Astrocyte (in vitro differentiated cells and primary cell): ENCODE measurements at regions not wholly inside any gene's neighbourhood (a gene's known extent, or its start where the extent isn't known, plus 50 kb on each side); places are given as distances from the start of the nearest gene placed in this dataset.

ENCODE experiments used
- DNase-seq: peaks from one replicate; pipeline ENCODE4 v3.0.0-alpha.2; 2010; ENCODE audit warnings: low read depth
- FAIRE-seq: peaks from 2 replicates; lab custom pipeline; 2011; peaks lifted over from hg19 to GRCh38; lab: Jason Lieb, UNC
- H2AFZ ChIP-seq: 2 replicates; pipeline ENCODE4 v1.6.0; 2012; ENCODE audit warnings: low read depth, low read length, inconsistent platforms
- H3K27ac ChIP-seq: 2 replicates; pipeline ENCODE4 v1.5.1; 2011; ENCODE audit warnings: low read depth, low read length, inconsistent platforms
- H3K27me3 ChIP-seq: 2 replicates; pipeline ENCODE4 v1.6.0; 2011; ENCODE audit warnings: low read length, inconsistent platforms; ENCODE audit not compliant: insufficient read depth
- H3K36me3 ChIP-seq: 2 replicates; pipeline ENCODE4 v1.5.1; 2011; ENCODE audit warnings: low read length, inconsistent platforms; ENCODE audit not compliant: insufficient read depth
- H3K4me1 ChIP-seq: 2 replicates; pipeline ENCODE4 v1.5.1; 2011; ENCODE audit warnings: low read length, inconsistent platforms; ENCODE audit not compliant: insufficient read depth
- H3K4me2 ChIP-seq: 2 replicates; pipeline ENCODE4 v1.6.0; 2012; ENCODE audit warnings: low read length, inconsistent platforms
- H3K4me3 ChIP-seq: 2 replicates; pipeline ENCODE4 v1.5.1; 2011; ENCODE audit warnings: low read depth, mild to moderate bottlenecking, low read length, inconsistent platforms; ENCODE audit not compliant: insufficient read depth
- H3K79me2 ChIP-seq: 2 replicates; pipeline ENCODE4 v1.6.0; 2012; ENCODE audit warnings: mild to moderate bottlenecking, low read length, inconsistent platforms; ENCODE audit not compliant: insufficient read depth
- H3K9ac ChIP-seq: 2 replicates; pipeline ENCODE4 v1.6.0; 2012; ENCODE audit warnings: mild to moderate bottlenecking, low read length, inconsistent platforms
- H3K9me3 ChIP-seq: 2 replicates; pipeline ENCODE4 v1.5.1; 2012; ENCODE audit warnings: low read depth, mild to moderate bottlenecking, low read length, inconsistent platforms; ENCODE audit not compliant: insufficient read depth
- H4K20me1 ChIP-seq: 2 replicates; pipeline ENCODE4 v1.6.0; 2012; ENCODE audit warnings: low read length, inconsistent platforms; ENCODE audit not compliant: insufficient read depth
- H3K27ac Mint-ChIP-seq: one replicate; pipeline ENCODE4 v1.8.0; 2021; ENCODE audit warnings: mild to moderate bottlenecking, mixed read lengths; ENCODE audit not compliant: unreplicated experiment
- H3K27me3 Mint-ChIP-seq: one replicate; pipeline ENCODE4 v1.8.0; 2021; ENCODE audit warnings: low read depth, mixed read lengths; ENCODE audit not compliant: unreplicated experiment
- H3K36me3 Mint-ChIP-seq: one replicate; pipeline ENCODE4 v1.8.0; 2021; ENCODE audit warnings: low read depth, mixed read lengths; ENCODE audit not compliant: unreplicated experiment
- H3K4me1 Mint-ChIP-seq: one replicate; pipeline ENCODE4 v1.8.0; 2021; ENCODE audit warnings: low read depth, mixed read lengths; ENCODE audit not compliant: unreplicated experiment
- H3K4me3 Mint-ChIP-seq: one replicate; pipeline ENCODE4 v1.8.0; 2021; ENCODE audit warnings: mild to moderate bottlenecking, moderate library complexity, mixed read lengths; ENCODE audit not compliant: unreplicated experiment
- H3K9me3 Mint-ChIP-seq: one replicate; pipeline ENCODE4 v1.8.0; 2021; ENCODE audit warnings: mild to moderate bottlenecking, mixed read lengths; ENCODE audit not compliant: unreplicated experiment
- EZH2 ChIP-seq: IDR thresholded peaks from 2 replicates; pipeline ENCODE4 v1.6.1; 2012; ENCODE audit warnings: mild to moderate bottlenecking, low read length, inconsistent platforms; ENCODE audit not compliant: insufficient read depth
- TF ChIP-seq, protein P1 (sequence below): IDR thresholded peaks from 2 replicates; pipeline ENCODE4 v1.5.1; 2011; ENCODE audit warnings: low read depth, mild to moderate bottlenecking, inconsistent platforms, low read length, moderate library complexity; ENCODE audit not compliant: insufficient read depth

GRCh38 chr15:69862540-69862939 is 235.2 kb downstream of the TLE3 start:
- Histone ChIP-seq H3K27me3 (no peaks in the 10 kb centered on the region), H3K36me3 (no peaks in the 10 kb centered on the region), H2AFZ (no peak overlapping the region), H3K9me3 (no peaks in the 10 kb centered on the region), H4K20me1 (no peaks in the 10 kb centered on the region), H3K4me3 (no peak overlapping the region), H3K79me2 (no peaks in the 10 kb centered on the region), H3K4me2 (no peak overlapping the region), H3K4me1 (peaks cover 10% of the 10 kb centered on the region), H3K9ac (no peak overlapping the region), H3K27ac (no peak overlapping the region)
- Mint-ChIP-seq H3K4me3 (no peak overlapping the region), H3K9me3 (peaks cover 7% of the 10 kb centered on the region), H3K4me1 (peaks cover 20% of the 10 kb centered on the region), H3K27me3 (peaks cover 15% of the 10 kb centered on the region), H3K27ac (no peak overlapping the region), H3K36me3 (no peaks in the 10 kb centered on the region)
- FAIRE-seq (peak; percentile 26), DNase-seq (no peak)
- no peak for TF ChIP-seq EZH2
- TF ChIP-seq, protein P1, sequence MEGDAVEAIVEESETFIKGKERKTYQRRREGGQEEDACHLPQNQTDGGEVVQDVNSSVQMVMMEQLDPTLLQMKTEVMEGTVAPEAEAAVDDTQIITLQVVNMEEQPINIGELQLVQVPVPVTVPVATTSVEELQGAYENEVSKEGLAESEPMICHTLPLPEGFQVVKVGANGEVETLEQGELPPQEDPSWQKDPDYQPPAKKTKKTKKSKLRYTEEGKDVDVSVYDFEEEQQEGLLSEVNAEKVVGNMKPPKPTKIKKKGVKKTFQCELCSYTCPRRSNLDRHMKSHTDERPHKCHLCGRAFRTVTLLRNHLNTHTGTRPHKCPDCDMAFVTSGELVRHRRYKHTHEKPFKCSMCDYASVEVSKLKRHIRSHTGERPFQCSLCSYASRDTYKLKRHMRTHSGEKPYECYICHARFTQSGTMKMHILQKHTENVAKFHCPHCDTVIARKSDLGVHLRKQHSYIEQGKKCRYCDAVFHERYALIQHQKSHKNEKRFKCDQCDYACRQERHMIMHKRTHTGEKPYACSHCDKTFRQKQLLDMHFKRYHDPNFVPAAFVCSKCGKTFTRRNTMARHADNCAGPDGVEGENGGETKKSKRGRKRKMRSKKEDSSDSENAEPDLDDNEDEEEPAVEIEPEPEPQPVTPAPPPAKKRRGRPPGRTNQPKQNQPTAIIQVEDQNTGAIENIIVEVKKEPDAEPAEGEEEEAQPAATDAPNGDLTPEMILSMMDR = no peak

DNA sequence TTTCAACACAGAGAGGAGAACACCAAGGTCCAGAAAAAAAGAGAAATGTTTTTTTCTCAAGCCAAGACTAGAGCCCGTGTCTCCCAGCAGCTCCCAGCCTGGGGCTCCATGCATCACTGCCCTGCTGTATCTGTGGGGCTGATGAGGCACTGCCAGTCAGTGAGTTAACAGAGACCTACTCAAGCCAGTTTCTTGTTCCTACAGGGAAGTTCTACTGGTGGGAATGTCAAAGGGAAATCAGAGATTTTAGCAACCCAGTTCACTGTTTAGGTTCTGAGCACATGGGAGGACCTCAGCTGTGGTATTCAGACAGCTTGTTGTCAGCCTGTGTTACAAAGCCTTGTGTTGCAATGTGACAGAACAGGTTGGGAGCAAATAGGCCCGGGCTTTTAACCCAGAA is 234.3 kb downstream of the TLE3 start:
- H3K36me3 Mint-ChIP-seq = no peaks in the 10 kb centered on the region
- no peak for FAIRE-seq
- H3K27ac Mint-ChIP-seq = no peak overlapping the region
- no peak overlapping the region for H3K4me3 ChIP-seq
- no peaks in the 10 kb centered on the region for H3K79me2 ChIP-seq
- no peak overlapping the region for H2AFZ ChIP-seq
- H3K4me1 Mint-ChIP-seq = peaks cover 20% of the 10 kb centered on the region
- peaks cover 5% of the 10 kb centered on the region for H3K9me3 Mint-ChIP-seq
- peaks cover 13% of the 10 kb centered on the region for H3K27me3 Mint-ChIP-seq
- no peak overlapping the region for H3K4me2 ChIP-seq
- H3K36me3 ChIP-seq = no peaks in the 10 kb centered on the region
- no peaks in the 10 kb centered on the region for H4K20me1 ChIP-seq
- no peaks in the 10 kb centered on the region for H3K9me3 ChIP-seq
- no peak overlapping the region for H3K4me3 Mint-ChIP-seq
- TF ChIP-seq EZH2 = no peak
- TF ChIP-seq, protein P1 = no peak
- no peak overlapping the region for H3K9ac ChIP-seq
- no peak overlapping the region for H3K27ac ChIP-seq
- H3K4me1 ChIP-seq = peaks cover 10% of the 10 kb centered on the region
- no peaks in the 10 kb centered on the region for H3K27me3 ChIP-seq
- no peak for DNase-seq

- FAIRE-seq (no peak), DNase-seq (no peak)
- Mint-ChIP-seq H3K9me3 (peaks cover 5% of the 10 kb centered on the region), H3K4me3 (no peak overlapping the region), H3K4me1 (peaks cover 24% of the 10 kb centered on the region), H3K27ac (no peak overlapping the region), H3K36me3 (no peaks in the 10 kb centered on the region), H3K27me3 (peaks cover 12% of the 10 kb centered on the region)
- TF ChIP-seq, protein P1 = no peak
- TF ChIP-seq EZH2 = no peak
- H3K27ac ChIP-seq = no peak overlapping the region
- peaks cover 10% of the 10 kb centered on the region for H3K4me1 ChIP-seq
- no peak overlapping the region for H3K4me3 ChIP-seq
- no peak overlapping the region for H2AFZ ChIP-seq
- no peak overlapping the region for H3K4me2 ChIP-seq
- H3K27me3 ChIP-seq = no peaks in the 10 kb centered on the region
- H3K9me3 ChIP-seq = no peaks in the 10 kb centered on the region
- no peaks in the 10 kb centered on the region for H3K36me3 ChIP-seq
- H4K20me1 ChIP-seq = no peaks in the 10 kb centered on the region
- no peak overlapping the region for H3K9ac ChIP-seq
- H3K79me2 ChIP-seq = no peaks in the 10 kb centered on the region
Observed at GRCh38 chr15:69865369-69865768, 232.3 kb downstream of the TLE3 start.
